NCI-H526 (cell line): ENCODE measurements at regions not wholly inside any gene's neighbourhood (a gene's known extent, or its start where the extent isn't known, plus 50 kb on each side); places are given as distances from the start of the nearest gene placed in this dataset.
"Not testable (repeated sequence)": the region's sequence is repeated elsewhere in the genome, so short reads cannot be mapped to it uniquely, and the experiment has no call there.

Experiments
- DNase-seq, 2 experiments: peaks; one replicate each; lab custom pipeline; 2025; lab: John Stamatoyannopoulos, UW

DNA sequence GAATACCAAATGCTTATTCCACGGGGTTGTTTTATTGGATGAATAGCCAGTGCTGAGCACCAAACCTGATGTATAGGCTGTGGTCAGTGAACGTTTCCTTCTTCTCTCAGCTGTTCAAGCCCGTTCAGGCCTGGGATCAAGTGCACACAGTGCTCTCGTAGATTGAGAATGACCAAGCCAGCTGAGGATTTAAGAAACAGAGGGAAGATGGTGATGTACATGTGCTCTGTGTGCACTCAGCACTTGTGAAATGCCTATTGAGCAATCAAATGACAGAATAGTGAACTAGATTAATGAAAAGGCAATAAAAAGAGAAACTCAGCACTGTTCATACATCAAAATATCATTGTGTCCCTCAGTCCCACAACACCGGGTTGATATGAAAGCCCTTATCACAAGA is 302.5 kb downstream of the BMPER start:
- DNase-seq, result no peak

DNA sequence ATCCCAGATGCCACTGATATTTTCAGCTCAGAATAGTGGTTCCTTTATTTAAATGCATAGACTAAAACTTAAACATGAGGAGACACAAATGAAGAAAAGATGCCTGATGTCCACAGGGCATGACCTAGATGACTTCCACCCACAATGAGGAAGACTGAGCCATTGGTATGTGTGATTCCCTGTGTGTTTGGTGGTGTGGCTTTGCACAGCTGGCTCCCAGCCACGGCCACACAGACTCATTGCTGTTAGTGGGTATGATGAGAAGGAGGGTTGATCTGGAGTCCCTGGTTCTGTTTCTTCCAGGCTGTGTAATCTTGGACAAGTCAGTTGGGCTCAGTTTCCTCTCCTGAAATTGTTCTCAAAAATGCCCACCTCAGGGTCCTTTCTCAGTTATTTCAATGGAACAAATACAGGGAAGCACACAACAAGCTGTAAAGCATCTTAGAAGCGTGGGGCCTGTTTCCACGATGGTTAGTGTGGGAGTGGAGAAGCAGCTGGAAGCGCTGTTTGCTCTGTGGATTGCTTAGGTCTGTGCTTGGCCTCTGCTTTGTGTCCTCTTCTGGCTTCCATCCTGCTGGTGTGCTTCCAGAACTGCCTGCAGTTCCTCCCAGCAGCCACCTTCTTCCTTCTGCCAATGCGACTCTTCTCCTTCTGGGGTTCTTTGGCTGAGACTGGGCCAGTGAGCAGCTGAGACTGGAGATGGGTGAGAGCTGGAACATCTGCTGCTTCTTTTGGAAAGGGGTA is 303.7 kb downstream of the BMPER start:
- no peak for DNase-seq

DNA sequence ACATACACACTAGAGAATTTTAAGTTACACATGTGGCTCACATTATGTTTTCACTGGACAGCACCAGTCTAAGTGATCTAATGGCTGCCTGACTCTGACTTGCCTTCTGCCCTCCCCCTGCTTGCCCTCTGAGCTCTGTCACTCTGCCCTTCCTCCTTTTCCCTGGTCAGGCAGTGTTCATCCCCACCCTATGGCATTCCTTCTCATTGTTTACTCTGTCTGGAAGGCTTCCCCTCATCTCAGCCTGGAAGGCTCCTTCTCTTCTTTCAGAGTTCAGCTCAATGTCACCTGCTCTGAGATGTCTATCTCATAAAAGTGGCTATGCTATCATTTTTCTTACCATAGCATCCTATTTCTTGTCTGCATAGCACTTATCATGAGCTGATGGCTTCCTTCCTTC is 305.7 kb downstream of the BMPER start:
- DNase-seq, result no peak

DNA sequence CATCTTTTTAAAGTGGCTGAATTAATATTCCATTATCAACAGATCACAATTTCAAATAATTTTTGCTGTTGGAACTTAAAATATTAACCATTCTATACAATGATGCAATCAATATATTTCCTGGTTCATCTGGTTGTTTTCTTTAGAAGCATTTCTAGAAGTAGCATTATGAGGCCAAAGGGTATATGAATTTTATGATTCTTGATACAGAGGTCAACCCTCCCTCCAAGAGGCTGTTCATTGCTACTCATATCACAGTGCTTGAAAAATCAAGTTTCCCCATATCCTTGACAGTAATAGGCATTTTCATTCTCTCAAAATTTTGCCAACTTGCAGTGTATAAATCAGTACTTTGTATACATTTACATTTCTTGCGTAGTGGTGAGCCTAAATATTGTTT is 312.6 kb downstream of the BMPER start:
- DNase-seq, result no peak

DNA sequence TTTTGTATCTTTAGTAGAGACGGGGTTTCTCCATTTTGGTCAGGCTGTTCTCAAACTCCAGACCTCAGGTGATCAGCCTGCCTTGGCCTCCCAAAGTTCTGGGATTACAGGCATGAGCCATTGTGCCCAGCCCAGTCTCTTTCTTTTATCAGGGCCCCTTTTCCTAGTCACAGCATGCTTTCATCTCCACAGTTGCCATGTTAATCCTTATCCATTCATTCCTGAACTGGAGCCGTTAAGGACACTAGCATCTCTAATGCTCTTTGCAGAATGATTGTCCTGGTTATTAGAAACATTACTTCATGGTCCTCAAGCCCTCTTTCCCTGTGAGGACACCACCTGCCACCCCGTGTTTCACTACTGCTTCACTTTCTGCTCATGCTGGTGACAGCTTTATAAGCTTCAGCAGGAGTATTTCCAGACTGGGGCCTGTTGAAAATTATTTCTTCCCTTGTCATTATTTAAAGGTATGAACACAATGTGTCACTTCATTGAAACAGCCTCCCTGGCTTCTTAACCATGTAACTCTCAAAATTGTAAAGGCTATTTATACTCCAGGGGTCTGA is 313.9 kb downstream of the BMPER start:
- DNase-seq, result no peak

DNA sequence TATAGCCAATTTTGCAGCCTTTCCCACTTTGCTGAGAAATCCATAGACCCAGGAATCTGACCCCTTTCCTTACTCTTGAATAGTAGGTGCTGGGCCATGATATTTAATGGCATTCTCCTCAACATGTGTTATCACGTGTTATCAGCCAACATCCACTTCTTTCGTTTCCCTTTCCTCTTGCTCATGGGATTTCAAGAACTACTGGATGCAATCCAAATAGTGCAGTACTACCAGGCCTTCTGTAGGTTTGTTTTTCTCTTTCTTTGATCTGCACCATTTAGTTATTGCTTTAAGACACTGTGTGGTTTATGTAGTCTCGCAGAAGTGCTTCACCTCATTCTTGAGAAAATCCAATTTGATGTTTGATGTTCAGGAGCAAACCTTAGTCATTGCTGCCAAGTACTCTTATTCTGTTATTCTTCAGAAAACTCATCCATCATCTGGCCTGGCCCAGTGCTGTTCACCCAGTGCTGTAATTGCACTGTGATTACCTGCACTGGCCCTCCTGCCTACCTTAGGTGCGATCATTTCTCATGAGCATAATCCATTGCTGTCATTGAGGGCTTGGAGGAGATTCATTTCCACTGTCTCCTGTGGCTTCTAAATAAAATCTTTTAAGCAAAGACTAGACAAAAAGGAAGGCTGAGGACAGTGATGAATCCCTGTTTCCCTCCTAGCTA is 315.3 kb downstream of the BMPER start:
- no peak for DNase-seq

DNA sequence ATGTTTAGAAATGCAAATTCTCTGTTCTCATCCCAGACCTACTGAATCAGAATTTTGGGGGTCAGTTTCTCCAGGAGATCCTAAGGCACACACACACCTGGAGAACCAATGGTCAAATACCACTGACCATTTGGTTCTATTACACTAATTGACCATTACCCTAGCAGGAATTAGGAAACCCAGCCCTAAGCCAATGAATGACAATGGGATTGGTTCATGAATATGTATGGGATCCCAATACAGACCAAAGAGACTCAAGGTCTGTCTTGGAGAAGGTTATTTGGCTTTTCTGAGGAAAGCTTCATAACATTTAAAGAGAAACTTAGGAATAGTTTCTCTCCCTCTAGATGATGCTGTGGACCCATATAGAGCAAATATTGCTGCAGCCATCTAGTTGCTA is 317.0 kb downstream of the BMPER start:
- DNase-seq, result no peak

DNA sequence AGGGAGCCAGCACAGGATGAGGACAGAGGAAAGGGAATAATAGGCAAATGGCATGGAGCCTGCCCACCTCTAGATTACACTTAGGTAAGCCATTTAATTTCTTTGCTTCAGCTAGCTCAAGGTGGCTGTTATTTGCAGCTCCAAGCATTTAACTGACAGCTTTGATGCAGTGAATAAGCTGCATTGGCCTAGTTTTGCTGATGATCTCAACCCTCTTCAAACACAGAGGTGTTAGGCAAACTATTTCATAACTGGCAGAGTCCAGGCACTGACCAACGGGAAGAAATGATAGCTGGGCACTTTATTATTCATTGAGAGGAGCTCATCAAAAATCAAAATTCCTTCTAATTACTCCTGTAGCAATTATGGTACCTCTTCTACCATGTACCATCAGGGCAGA is 317.4 kb downstream of the BMPER start:
- DNase-seq, result no peak

DNA sequence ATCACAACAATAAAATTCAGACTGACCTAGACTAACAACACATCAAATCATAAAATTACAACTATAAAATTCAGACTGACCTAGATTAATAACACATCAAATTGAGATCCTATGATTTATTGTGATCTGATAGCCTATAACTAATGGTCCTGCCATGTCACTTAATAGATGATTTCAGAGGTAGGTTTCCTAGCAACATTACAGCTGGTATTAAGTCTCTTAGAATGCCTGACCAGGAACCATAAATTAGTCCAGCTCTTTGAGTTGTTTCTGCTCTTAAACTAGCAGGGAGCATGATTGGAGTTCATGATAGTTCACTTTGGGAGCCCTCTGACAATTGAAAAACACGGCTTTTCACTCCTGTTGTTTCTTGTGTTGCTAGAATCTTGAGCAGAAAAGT is 318.9 kb downstream of the BMPER start:
- no peak for DNase-seq

DNA sequence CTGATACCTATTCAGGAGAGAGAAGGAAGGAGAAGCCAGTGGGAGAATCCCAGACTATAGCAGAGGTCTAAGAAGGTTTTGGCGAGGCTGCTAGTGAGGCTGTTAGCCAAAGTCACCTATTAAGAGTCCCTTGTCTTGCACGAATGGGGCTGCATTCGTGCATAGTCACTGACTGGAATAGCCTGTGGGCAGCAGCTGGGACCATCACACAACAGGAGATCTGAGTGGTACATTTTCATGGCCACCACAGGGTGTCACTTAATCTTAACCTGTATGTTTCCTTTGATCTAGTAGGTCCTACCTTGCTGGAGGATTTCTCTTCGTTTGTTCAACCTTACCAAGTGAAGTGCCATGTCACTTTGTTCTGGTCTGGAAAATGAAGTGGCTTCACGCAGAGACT is 319.9 kb downstream of the BMPER start:
- DNase-seq, result no peak

DNA sequence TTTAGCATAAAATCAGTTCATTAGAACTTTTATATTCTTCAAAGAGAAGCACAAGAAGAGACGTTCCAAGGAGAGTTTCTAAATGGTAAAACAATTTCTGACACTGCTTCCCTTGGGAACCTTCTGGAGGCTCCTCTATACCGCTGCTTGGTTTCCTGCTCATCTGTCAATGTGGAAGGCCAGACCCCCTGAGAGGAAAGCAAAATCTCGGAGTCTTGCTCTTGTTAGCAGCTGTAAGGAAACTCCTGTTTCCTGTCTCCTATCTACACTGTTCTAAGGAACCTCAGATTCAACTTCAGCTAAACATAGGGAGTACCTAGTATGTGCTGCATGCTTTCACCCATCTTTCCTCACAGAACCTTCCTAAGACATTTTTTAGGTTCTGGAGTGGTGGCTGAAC is 322.2 kb downstream of the BMPER start:
- no peak for DNase-seq

DNA sequence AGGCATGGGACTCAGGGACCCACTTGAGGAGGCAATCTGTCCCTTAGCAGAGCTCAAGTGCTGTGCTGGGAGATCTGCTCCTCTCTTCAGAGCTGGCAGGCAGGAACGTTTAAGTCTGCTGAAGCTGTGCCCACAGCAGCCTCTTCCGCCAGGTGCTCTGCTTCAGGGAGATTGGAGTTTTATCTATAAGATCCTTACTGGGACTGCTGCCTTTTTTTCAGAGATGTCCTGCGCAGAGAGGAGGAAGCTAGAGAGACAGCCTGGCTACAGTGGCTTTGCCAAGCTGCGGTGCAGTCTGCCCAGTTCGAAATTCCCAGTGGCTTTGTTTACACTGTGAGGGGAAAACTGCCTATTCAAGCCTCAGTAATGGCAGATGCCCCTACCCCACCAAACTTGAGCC is 329.8 kb downstream of the BMPER start:
- DNase-seq, result not testable (repeated sequence)

DNA sequence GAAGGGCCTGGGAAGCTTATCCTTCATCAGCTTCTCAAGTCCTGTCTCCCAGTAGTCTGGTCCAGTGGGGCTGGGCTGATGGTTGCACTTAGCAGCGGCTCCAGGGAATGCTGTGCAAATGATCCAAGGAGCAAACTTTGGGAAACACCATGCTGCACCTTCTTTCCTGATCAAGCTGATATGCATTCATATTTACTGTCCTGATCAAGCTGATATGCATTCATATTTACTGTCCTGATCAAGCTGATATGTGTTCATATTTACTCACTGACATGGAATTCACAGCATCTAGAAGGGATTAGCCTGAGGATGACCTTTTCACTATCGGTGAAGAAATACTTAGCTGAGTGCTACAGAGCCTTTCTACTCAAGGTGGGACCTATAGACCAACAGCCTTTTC is 330.7 kb downstream of the BMPER start:
- no peak for DNase-seq

DNA sequence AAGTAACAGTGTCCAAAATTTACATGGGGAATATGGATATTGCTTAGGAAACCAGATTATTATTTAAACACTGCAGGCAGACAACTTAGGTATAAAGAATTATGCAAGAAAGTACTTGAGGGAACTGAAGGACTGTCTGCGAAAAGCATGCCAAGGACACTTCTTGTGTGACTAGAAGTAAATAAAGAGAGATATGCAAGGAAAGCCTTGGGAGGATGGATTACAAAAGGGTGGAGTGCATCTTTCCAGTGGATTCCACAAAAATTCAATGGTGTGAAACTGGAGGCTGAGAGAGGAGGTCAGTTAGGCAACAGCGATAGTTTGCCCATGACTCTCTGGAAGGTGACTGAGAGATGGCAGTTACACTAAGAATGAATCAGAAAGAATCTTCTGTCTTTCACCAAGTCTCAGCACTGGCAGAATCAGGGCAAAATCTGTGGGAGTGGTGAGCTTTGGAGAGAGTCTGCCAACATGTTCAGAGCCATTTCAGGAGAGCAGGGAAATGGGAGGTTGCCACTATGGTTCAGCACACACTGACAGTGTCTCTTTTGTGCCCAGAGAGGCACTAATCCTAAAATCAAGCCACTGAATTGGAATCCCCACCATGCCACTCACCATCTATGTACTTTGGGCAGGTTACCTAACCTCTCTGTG is 331.6 kb downstream of the BMPER start:
- DNase-seq, result no peak

DNA sequence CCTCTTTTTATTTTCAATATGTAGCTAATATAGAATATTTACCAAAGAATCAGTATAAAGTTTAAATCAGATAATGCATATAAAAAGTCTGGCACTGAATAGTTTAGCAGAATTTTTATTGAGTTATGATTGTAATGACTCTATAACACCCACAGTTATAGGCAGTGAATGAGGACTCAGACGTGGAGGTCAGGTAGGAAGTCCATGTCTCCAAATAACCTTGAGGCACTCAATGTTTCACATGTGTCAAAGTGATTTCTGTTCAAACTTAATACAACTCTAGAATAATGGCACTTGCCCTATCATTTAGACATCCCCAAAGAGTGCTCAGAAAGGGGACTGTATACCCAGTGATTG is 332.1 kb downstream of the BMPER start:
- no peak for DNase-seq

DNA sequence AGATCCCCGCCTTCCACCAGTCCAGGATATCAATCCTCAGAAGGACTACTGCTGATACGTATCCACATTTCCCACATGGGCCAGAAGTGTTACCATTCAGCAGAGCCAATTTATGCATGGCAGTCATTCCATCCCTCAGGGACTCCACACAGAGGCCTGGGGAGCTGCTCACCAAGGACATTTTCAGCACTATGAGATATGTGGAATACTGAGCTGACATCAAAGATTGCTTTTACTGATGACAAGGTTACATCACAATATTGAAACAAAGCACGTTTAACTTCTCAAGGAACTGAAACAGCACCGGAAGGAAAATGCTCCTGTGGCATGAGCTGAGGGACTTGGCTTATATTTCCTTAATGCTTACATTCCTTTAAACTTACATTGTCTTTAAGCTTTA is 335.1 kb downstream of the BMPER start:
- no peak for DNase-seq

DNA sequence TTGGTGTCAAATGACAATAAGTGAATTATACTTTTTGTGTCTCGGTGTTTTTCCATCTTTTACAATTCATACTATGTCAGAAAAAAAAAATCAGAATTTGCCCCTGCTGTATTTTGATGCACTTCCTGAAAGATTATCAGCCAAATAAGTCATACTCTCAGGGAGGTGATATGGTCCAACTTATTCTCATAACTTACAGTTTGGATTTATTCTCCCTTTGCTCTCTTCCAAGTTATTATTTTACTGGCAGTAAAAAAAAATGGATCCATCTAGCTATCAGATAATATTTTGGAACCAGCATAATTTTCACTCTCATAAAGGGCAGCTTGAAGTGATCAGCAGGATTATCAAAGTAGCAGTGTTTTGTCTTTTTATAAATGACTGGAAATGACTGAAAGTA is 337.1 kb downstream of the BMPER start:
- DNase-seq, result no peak

DNA sequence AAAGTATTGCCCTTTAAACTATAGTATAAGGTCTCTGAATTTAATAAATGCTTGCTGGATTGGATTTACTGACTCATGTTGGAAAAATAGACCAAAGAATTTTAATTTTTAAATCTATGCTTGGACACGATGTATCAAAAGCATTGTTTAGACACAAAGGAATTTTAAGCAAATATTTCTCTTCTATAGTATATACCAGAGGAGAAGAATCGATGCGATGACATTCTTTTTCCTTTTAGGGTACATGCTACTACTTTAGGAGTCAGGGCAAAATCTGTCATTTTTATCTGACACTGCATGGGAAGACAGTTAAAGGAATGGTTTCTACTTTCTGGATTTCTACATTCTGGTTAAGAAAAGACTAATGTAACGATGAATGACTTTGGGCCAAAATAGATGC is 339.9 kb downstream of the BMPER start:
- DNase-seq, result no peak

DNA sequence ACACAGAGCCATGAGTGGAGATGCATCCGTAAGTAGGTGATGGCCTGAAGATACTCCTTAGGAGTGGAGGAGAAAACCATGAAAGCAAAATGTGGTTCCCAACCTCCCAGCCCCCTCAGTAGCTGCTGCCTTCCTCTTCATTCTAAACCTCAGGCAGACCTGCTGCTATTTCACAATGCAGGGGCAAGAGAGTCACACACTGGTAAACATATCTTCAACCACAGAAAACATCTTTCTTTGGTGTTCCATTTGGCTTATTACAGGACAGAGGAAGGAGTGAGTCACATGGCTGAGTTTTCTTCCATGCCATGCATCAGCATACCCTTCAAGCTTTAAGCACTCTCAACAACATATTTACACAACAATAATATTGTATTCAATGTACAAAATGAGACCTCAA is 342.1 kb downstream of the BMPER start:
- no peak for DNase-seq

DNA sequence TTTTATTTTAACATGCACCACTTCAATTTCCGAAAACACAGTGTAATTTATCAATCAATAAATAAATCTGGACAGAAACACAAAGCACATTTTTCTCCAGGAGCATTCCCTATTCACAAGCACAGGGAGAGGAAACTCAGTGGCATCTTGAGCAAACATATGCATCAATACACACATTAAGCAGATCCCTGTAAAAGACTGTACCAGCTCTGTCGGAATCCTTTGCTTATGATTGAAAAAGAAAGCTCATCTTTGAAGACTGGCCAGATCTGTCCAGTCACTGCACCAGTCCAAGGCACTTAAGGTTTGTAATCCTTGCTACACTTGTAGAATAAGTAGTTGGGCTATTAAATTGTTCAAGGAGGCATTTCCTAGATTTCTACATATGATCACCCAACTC is 343.9 kb downstream of the BMPER start:
- DNase-seq, result no peak

DNA sequence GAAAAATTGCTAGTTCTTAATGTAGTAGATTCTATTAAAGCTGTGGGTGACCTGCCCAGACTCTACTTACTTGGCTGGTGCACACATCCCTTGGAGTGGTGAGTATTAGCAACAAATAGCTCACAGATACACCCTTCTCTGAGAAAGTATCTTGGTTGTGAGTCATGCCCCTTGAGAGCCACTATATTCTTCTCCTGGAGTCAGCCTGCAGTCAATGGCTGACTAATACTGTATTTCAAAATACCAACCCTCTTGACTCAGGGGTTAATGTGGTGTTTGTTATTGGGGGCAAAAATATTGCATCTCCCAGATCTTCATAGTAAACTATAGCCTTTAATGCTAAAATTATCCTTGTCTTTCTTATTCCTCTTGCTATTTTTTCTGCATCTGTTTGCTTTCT is 354.9 kb downstream of the BMPER start:
- no peak for DNase-seq

DNA sequence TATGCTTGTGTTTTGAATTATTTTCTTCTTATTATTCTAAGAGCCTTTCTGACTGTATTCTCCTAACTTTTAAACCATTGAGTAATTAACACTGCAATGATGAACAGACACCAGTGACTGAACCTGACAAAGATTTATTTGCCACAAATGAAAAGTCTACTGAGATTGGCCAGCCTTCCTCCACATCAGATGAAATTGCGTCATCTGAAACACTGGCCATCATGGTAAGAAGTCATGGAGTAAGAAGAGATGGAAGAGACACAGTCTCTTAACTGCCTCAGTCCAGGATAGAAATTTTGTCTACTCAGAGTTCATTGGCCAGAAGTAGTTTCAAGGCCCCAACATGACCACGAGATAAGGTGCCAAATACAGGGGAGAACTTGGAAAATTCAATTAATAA is 357.8 kb downstream of the BMPER start:
- DNase-seq, result no peak

DNA sequence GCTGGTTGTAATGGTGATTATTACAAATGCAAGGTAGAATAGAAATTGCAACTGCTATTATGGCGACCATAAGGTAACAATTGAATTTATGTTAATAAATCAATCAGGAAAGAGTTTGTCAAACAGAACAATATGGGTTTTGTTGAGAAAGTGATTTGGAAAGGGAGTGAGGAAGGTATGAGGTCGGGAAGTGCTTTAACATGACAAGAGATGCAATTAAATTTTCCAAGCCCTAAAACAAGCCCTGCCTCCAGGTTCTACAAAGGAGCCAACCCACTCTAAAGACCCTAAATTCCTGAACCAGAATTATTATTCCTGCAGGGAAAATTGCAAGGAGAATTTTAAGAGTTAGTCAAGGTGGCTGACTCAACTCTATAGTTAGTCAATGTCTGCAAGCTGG is 363.7 kb downstream of the BMPER start:
- DNase-seq, result no peak
